ENCODE measurements at regions not wholly inside any gene's neighbourhood (a gene's known extent, or its start where the extent isn't known, plus 50 kb on each side); places are given as distances from the start of the nearest gene placed in this dataset.

DNA sequence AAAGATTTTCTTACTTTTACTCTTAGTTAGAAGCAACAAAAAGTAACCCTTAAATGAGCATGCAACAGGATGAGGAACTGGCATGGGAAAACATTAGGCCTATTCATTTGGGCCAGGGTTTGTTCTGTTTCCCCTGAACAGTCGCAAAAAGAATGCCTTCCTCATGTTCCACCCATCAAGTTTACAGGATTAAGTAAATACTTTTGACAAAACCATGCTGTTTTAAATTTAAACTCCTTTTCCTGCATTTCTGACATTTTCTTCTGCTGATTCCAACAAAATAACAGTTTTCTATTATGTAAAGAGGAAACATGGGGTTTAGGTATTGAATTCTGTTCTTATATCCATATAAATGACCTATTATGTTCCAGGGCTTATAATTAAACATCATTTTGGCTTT, 236.6 kb upstream of the ACTBL2 start:
- TF ChIP-seq, protein P1, sequence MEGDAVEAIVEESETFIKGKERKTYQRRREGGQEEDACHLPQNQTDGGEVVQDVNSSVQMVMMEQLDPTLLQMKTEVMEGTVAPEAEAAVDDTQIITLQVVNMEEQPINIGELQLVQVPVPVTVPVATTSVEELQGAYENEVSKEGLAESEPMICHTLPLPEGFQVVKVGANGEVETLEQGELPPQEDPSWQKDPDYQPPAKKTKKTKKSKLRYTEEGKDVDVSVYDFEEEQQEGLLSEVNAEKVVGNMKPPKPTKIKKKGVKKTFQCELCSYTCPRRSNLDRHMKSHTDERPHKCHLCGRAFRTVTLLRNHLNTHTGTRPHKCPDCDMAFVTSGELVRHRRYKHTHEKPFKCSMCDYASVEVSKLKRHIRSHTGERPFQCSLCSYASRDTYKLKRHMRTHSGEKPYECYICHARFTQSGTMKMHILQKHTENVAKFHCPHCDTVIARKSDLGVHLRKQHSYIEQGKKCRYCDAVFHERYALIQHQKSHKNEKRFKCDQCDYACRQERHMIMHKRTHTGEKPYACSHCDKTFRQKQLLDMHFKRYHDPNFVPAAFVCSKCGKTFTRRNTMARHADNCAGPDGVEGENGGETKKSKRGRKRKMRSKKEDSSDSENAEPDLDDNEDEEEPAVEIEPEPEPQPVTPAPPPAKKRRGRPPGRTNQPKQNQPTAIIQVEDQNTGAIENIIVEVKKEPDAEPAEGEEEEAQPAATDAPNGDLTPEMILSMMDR (IDR thresholded peaks at IDR 0.05 in 4 of 5, conservative IDR thresholded peaks at IDR 0.05 in 1 of 5) = no peak
- TF ChIP-seq POLR2A (IDR thresholded peaks at IDR 0.05) = no peak
